ENCODE measurements at regions not wholly inside any gene's neighbourhood (a gene's known extent, or its start where the extent isn't known, plus 50 kb on each side); places are given as distances from the start of the nearest gene placed in this dataset.
"Not testable (repeated sequence)": the region's sequence is repeated elsewhere in the genome, so short reads cannot be mapped to it uniquely, and the experiment has no call there.

DNA sequence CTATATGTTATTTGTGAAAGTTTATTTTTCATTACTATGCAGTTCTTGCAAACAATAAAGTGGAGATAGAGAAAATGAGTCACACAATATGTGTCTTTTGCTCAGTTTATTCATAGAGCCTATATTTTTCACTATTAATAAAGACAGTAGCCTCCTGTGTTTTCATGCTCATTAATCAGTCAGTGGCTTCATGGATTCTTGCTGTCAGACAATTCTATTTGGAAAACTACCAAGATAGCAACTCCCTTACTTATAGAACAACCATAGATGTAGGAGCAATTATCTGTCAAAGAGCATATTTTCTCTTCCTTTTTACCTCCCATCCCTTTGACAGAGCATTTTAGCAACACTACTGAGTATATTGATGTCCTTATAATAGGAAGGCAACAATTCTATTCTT lies 132.7 kb upstream of the CALCR start:
- DNase-seq (ENCODE audit: insufficient read length, low spot score), result no peak
- TF ChIP-seq, protein P1, sequence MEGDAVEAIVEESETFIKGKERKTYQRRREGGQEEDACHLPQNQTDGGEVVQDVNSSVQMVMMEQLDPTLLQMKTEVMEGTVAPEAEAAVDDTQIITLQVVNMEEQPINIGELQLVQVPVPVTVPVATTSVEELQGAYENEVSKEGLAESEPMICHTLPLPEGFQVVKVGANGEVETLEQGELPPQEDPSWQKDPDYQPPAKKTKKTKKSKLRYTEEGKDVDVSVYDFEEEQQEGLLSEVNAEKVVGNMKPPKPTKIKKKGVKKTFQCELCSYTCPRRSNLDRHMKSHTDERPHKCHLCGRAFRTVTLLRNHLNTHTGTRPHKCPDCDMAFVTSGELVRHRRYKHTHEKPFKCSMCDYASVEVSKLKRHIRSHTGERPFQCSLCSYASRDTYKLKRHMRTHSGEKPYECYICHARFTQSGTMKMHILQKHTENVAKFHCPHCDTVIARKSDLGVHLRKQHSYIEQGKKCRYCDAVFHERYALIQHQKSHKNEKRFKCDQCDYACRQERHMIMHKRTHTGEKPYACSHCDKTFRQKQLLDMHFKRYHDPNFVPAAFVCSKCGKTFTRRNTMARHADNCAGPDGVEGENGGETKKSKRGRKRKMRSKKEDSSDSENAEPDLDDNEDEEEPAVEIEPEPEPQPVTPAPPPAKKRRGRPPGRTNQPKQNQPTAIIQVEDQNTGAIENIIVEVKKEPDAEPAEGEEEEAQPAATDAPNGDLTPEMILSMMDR (IDR thresholded peaks at IDR 0.05; ENCODE audit: insufficient read depth, missing control alignments), result no peak
- FAIRE-seq, result no peak

DNA sequence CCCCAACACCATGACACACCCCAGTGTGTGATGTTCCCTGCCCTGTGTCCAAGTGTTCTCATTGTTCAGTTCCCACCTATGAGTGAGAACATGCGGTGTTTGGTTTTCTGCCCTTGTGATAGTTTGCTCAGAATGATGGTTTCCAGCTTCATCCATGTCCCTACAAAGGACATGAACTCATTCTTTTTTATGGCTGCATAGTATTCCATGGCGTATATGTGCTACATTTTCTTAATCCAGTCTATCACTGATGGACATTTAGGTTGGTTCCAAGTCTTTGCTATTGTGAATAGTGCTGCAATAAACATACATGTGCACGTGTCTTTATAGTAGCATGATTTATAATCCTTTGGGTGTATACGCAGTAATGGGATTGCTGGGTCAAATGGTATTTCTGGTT lies 131.6 kb upstream of the CALCR start:
- not testable (repeated sequence) for FAIRE-seq

DNA sequence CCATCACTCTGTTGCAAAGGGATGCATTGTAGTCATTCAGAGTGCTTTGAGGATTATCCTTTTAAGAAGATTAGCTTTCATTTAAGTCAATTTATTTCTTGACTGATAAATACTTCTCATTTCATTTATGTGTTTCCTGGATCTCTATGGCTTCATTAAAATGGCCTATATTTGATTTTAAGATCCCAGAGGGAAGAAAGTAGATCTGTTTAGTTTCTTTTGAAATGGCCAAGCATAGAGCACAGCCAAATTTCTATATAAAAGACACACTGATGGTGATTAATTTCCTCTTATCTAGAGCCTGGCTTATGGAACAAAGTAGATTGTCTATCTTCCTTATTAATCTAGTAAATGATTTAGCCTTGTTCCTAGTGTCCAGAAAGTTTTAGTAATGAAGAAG lies 129.7 kb upstream of the CALCR start:
- TF ChIP-seq, protein P1 (IDR thresholded peaks at IDR 0.05; ENCODE audit: insufficient read depth, missing control alignments), result no peak
- DNase-seq (ENCODE audit: insufficient read length, low spot score) (no peak), FAIRE-seq (peak; percentile 88)

More for the DNA sequence above, 131.6 kb upstream of the CALCR start:
- not testable (repeated sequence) for DNase-seq (ENCODE audit: insufficient read length, low spot score)

DNA sequence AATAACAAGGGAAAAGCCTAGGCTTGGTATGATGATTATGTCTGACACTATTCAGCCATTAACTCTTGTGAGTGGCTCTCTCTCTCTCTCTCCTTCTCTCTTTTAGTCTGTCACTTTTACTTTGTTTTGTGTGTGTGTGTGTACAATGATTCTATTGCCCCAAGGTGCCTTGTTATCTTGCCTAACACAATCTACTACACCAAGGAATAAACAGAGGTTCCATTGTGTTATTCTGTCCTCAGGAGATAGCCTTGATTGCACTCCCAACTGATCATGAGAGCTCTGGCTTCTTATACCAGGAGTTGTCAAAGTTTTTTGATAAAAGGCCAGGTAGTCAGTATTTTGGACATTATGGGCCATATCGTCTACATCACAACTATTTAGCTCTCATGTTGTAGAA lies 123.4 kb upstream of the CALCR start:
- FAIRE-seq, result no peak
- TF ChIP-seq, protein P1 (IDR thresholded peaks at IDR 0.05; ENCODE audit: insufficient read depth, missing control alignments), result no peak

DNA sequence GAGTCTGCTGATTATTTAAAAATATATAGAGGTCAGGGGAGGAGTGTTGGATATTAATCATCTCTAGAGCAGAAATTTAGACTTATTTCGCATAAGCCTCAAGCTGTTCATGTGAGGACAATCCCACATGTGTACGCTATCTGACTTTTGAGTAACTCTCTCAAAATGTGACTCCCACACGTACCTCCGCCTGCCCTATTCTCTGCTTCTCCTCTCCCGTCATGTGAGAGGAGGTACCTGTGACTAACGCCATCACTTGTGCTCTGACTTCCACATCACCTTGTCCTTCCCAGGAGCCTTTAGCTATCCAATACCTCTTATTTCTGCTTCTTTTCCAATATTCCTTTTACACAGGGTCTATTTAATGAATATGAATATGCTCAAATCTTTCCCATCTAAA lies 119.3 kb upstream of the CALCR start:
- TF ChIP-seq, protein P1 (IDR thresholded peaks at IDR 0.05; ENCODE audit: insufficient read depth, missing control alignments), result no peak
- no peak for DNase-seq (ENCODE audit: insufficient read length, low spot score)
- no peak for FAIRE-seq

More for the DNA sequence above, 123.4 kb upstream of the CALCR start:
- DNase-seq (ENCODE audit: insufficient read length, low spot score), result no peak

DNA sequence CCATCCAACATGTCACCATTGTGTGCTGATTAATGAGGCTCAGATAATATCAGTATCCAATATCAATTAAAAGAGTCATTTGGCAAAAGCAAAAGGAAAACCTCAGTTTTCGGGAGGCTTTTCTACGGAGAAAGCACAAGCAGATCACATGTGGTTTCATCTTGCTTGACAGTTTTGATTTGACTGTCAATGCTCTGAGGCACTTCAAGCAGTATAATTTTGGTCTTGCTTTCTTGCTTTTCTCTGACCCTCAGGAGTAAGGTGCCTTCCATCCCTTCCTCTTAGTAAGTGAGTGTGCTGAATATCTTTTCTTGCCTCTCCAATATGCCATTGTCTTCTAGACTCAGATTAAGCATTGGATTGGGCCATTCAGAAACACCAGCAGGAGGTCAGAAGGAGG lies 115.5 kb upstream of the CALCR start:
- TF ChIP-seq, protein P1 (IDR thresholded peaks at IDR 0.05; ENCODE audit: insufficient read depth, missing control alignments), result no peak
- no peak for FAIRE-seq

DNA sequence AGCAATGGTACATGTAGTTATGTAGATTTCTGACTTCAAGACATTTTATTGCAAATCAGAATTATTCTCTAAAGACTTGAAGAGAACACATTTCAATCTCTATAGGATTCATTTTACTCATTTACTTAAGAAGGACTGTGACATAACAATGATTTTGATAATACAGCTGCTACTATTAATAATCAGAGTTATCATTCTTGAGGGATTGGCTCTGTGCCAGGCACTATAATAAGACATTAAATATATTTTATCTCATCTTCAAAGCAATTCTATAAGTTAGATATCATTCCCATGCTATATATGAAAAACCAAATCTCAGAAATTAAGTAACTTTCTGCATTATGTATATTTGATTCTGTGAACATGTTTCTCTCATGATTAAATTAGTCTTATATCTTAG lies 103.7 kb upstream of the CALCR start:
- TF ChIP-seq, protein P1 (IDR thresholded peaks at IDR 0.05; ENCODE audit: insufficient read depth, missing control alignments), result no peak
- DNase-seq (ENCODE audit: insufficient read length, low spot score), result no peak
- no peak for FAIRE-seq

More for the DNA sequence above, 115.5 kb upstream of the CALCR start:
- no peak for DNase-seq (ENCODE audit: insufficient read length, low spot score)

All from D721Med (cell line).